HPDE6-E6E7 (cell line): ENCODE measurements at regions not wholly inside any gene's neighbourhood (a gene's known extent, or its start where the extent isn't known, plus 50 kb on each side); places are given as distances from the start of the nearest gene placed in this dataset.

Experiments
- DNase-seq: peaks from one replicate; pipeline ENCODE4 v3.0.0; 2011; ENCODE audit warnings: missing footprints; ENCODE audit errors: extremely low spot score

- no peak for DNase-seq
Observed at GRCh38 chr2:128401680-128402079, 83.0 kb upstream of the HS6ST1 start.

- no peak for DNase-seq
Observed at GRCh38 chr2:128402911-128403670, 84.4 kb upstream of the HS6ST1 start.

- no peak for DNase-seq
Observed at GRCh38 chr2:128403814-128404708, 85.4 kb upstream of the HS6ST1 start.

- no peak for DNase-seq
Observed at GRCh38 chr2:128404709-128405466, 86.2 kb upstream of the HS6ST1 start.

GRCh38 chr2:128405467-128405900 is 86.8 kb upstream of the HS6ST1 start:
- no peak for DNase-seq

GRCh38 chr2:128405981-128406613 is 87.4 kb upstream of the HS6ST1 start:
- DNase-seq = no peak

GRCh38 chr2:128406736-128407554 is 88.3 kb upstream of the HS6ST1 start:
- DNase-seq = no peak

- DNase-seq = no peak
Observed at GRCh38 chr2:128408349-128409305, 90.0 kb upstream of the HS6ST1 start.

- DNase-seq = no peak
Observed at GRCh38 chr2:128409326-128410034, 90.8 kb upstream of the HS6ST1 start.

GRCh38 chr2:128410035-128410757 is 91.5 kb upstream of the HS6ST1 start:
- no peak for DNase-seq

GRCh38 chr2:128410758-128411215 is 92.1 kb upstream of the HS6ST1 start:
- DNase-seq = no peak

GRCh38 chr2:128411431-128411830 is 92.8 kb upstream of the HS6ST1 start:
- no peak for DNase-seq

GRCh38 chr2:128412181-128412871 is 93.7 kb upstream of the HS6ST1 start:
- DNase-seq = no peak

- DNase-seq = no peak
Observed at GRCh38 chr2:128413014-128413717, 94.5 kb upstream of the HS6ST1 start.

- DNase-seq = no peak
Observed at GRCh38 chr2:128413718-128414341, 95.2 kb upstream of the HS6ST1 start.

- DNase-seq = no peak
Observed at GRCh38 chr2:128414351-128414750, 95.7 kb upstream of the HS6ST1 start.
